Liver (tissue), 8 donors: ENCODE measurements at regions not wholly inside any gene's neighbourhood (a gene's known extent, or its start where the extent isn't known, plus 50 kb on each side); places are given as distances from the start of the nearest gene placed in this dataset.

ENCODE experiments used
- DNase-seq: peaks from one replicate; pipeline ENCODE4 v3.0.0-alpha.2; 2017; ENCODE audit warnings: low spot score
- H3K27ac ChIP-seq, 2 donors: one replicate each; pipeline ENCODE4 v1.7.0; 2013; ENCODE audit warnings: inconsistent platforms in 2 of 2, low read length in 2 of 2, control low read depth in 1 of 2, low read depth in 1 of 2, mild to moderate bottlenecking in 1 of 2
- H3K27me3 ChIP-seq, 4 donors: one replicate each; pipeline versions ENCODE4 v1.6.1 to v1.7.0; 2013; ENCODE audit warnings: low read length in 3 of 4, inconsistent platforms in 1 of 4, mild to moderate bottlenecking in 1 of 4, moderate library complexity in 1 of 4; ENCODE audit not compliant: control insufficient read depth in 4 of 4, insufficient read depth in 4 of 4
- H3K36me3 ChIP-seq, 4 donors: one replicate each; pipeline versions ENCODE4 v1.6.1 to v1.7.0; 2013; ENCODE audit warnings: low read length in 3 of 4, mild to moderate bottlenecking in 3 of 4, low read depth in 1 of 4, moderate library complexity in 1 of 4; ENCODE audit not compliant: control insufficient read depth in 4 of 4, insufficient read depth in 3 of 4
- H3K4me1 ChIP-seq, 4 donors: one replicate each; pipeline versions ENCODE4 v1.6.1 to v1.7.0; 2013; ENCODE audit warnings: low read length in 3 of 4, mild to moderate bottlenecking in 3 of 4, moderate library complexity in 1 of 4; ENCODE audit not compliant: control insufficient read depth in 4 of 4, insufficient read depth in 4 of 4
- H3K4me3 ChIP-seq, 3 donors: one replicate each; pipeline versions ENCODE4 v1.6.1 to v1.7.0; 2013; ENCODE audit warnings: low read length in 3 of 3, control low read depth in 1 of 3, low read depth in 1 of 3, mild to moderate bottlenecking in 1 of 3
- H3K9ac ChIP-seq, 2 donors: one replicate each; pipeline ENCODE4 v1.7.0; 2013; ENCODE audit warnings: low read length in 2 of 2, mild to moderate bottlenecking in 2 of 2, moderate library complexity in 2 of 2, control low read depth in 1 of 2, low read depth in 1 of 2
- H3K9me3 ChIP-seq, 4 donors: one replicate each; pipeline versions ENCODE4 v1.6.1 to v1.7.0; 2013; ENCODE audit warnings: low read length in 3 of 4; ENCODE audit not compliant: control insufficient read depth in 4 of 4
- ATF3 ChIP-seq: IDR thresholded peaks from 2 replicates; pipeline ENCODE4 v1.6.1; 2016; ENCODE audit warnings: antibody characterized with exemption
- CTCF ChIP-seq: fragments of 150-350 bp; IDR thresholded peaks from 2 replicates; pipeline ENCODE4 v1.5.1; 2017; ENCODE audit warnings: improper control_type of control experiment, low read depth, low read length; ENCODE audit not compliant: missing input control
- EGR1 ChIP-seq, 2 donors: IDR thresholded peaks; 2 replicates each; pipeline ENCODE4 v1.6.1; 2016 to 2018; ENCODE audit warnings: antibody characterized with exemption in 2 of 2, low read depth in 2 of 2
- FOXA1 ChIP-seq: IDR thresholded peaks from 2 replicates; pipeline ENCODE4 v1.6.1; 2016; ENCODE audit warnings: antibody characterized with exemption
- FOXA2 ChIP-seq: IDR thresholded peaks from 2 replicates; pipeline ENCODE4 v1.6.1; 2016; ENCODE audit warnings: antibody characterized with exemption
- GABPA ChIP-seq, 2 donors: IDR thresholded peaks in 1 of 2; conservative IDR thresholded peaks in 1 of 2; 2 replicates each; pipeline ENCODE4 v1.6.1; 2016; ENCODE audit warnings: antibody characterized with exemption in 2 of 2, mild to moderate bottlenecking in 1 of 2, moderate library complexity in 1 of 2
- HNF4A ChIP-seq, 2 donors: conservative IDR thresholded peaks; 2 replicates each; pipeline ENCODE4 v1.6.1; 2016; ENCODE audit warnings: antibody characterized with exemption in 2 of 2, mild to moderate bottlenecking in 2 of 2
- HNF4G ChIP-seq: IDR thresholded peaks from 2 replicates; pipeline ENCODE4 v1.6.1; 2016; ENCODE audit warnings: antibody characterized with exemption
- JUND ChIP-seq, 2 donors: IDR thresholded peaks; 2 replicates each; pipeline ENCODE4 v1.6.1; 2016; ENCODE audit warnings: antibody characterized with exemption in 2 of 2
- MAX ChIP-seq: IDR thresholded peaks from 2 replicates; pipeline ENCODE4 v1.6.1; 2016; ENCODE audit warnings: antibody characterized with exemption
- NR2F2 ChIP-seq: IDR thresholded peaks from 2 replicates; pipeline ENCODE4 v1.6.1; 2016; ENCODE audit warnings: antibody characterized with exemption
- RAD21 ChIP-seq, 2 donors: IDR thresholded peaks; 2 replicates each; pipeline ENCODE4 v1.6.1; 2016; ENCODE audit warnings: antibody characterized with exemption in 2 of 2, mild to moderate bottlenecking in 2 of 2
- REST ChIP-seq: IDR thresholded peaks from 2 replicates; pipeline ENCODE4 v1.6.1; 2016; ENCODE audit warnings: antibody characterized with exemption, mild to moderate bottlenecking
- RXRA ChIP-seq, 2 donors: IDR thresholded peaks; 2 replicates each; pipeline ENCODE4 v1.6.1; 2017 to 2018; ENCODE audit warnings: antibody characterized with exemption in 2 of 2, mild to moderate bottlenecking in 1 of 2
- SP1 ChIP-seq: IDR thresholded peaks from 2 replicates; pipeline ENCODE4 v1.6.1; 2018; ENCODE audit warnings: antibody characterized with exemption, mild to moderate bottlenecking
- TAF1 ChIP-seq: conservative IDR thresholded peaks from 2 replicates; pipeline ENCODE4 v1.6.1; 2016; ENCODE audit warnings: antibody characterized with exemption, mild to moderate bottlenecking
- YY1 ChIP-seq: IDR thresholded peaks from 2 replicates; pipeline ENCODE4 v1.6.1; 2016; ENCODE audit warnings: antibody characterized with exemption, mild to moderate bottlenecking
- WGBS: extraction: QIAGEN DNeasy Blood & Tissue Kit; methylation state at CpG from one replicate; pipeline ENCODE4 v1.1.7; 2013; 5-methylcytosine and 5-hydroxymethylcytosine counted together
- donor health status: healthy.
- donor health status: healthy.
- donor health status: healthy.
- donor health status: healthy.
- donor health status: healthy.

- Histone ChIP-seq H3K36me3 (no peaks in the 10 kb centered on the region), H3K27me3 (no peaks in the 10 kb centered on the region), H3K9ac (no peak overlapping the region), H3K27ac (no peak overlapping the region), H3K4me1 (no peaks in the 10 kb centered on the region), H3K4me3 (no peak overlapping the region), H3K9me3 (no peaks in the 10 kb centered on the region)
- TF ChIP-seq JUND (IDR thresholded peaks at IDR 0.05) (no peak), FOXA2 (no peak), ATF3 (no peak), SP1 (no peak), YY1 (no peak), NR2F2 (no peak), GABPA (IDR thresholded peaks at IDR 0.05 in 1 of 2, conservative IDR thresholded peaks at IDR 0.05 in 1 of 2) (no peak), EGR1 (IDR thresholded peaks at IDR 0.05; ENCODE audit: low read depth in 2 of 2) (no peak), HNF4A (conservative IDR thresholded peaks at IDR 0.05) (no peak)
- DNase-seq, result no peak
Observed at GRCh38 chr21:27173053-27173452, 206.2 kb upstream of the ADAMTS5 start.

- no peak for DNase-seq
- no peak for TF ChIP-seq HNF4A (conservative IDR thresholded peaks at IDR 0.05)
- TF ChIP-seq HNF4G, result no peak
- TF ChIP-seq FOXA1, result no peak
- TF ChIP-seq NR2F2, result no peak
- no peak for TF ChIP-seq JUND (IDR thresholded peaks at IDR 0.05)
- TF ChIP-seq TAF1, result no peak
- no peak for TF ChIP-seq REST
- no peak for TF ChIP-seq RXRA (IDR thresholded peaks at IDR 0.05)
- TF ChIP-seq GABPA (IDR thresholded peaks at IDR 0.05 in 1 of 2, conservative IDR thresholded peaks at IDR 0.05 in 1 of 2), result no peak
- no peak for TF ChIP-seq RAD21 (IDR thresholded peaks at IDR 0.05)
- TF ChIP-seq YY1, result no peak
- TF ChIP-seq SP1, result no peak
- no peak for TF ChIP-seq EGR1 (IDR thresholded peaks at IDR 0.05; ENCODE audit: low read depth in 2 of 2)
- TF ChIP-seq FOXA2, result no peak
- TF ChIP-seq CTCF, result no peak
- no peak for TF ChIP-seq ATF3
- no peak for TF ChIP-seq MAX
- H3K27me3 ChIP-seq, result no peaks in the 10 kb centered on the region
Observed at GRCh38 chr21:27171707-27172106, 204.8 kb upstream of the ADAMTS5 start.

More at GRCh38 chr21:27171707-27172106, 204.8 kb upstream of the ADAMTS5 start:
- Histone ChIP-seq H3K9me3 (no peaks in the 10 kb centered on the region), H3K9ac (no peak overlapping the region), H3K27ac (no peak overlapping the region), H3K4me1 (no peaks in the 10 kb centered on the region), H3K36me3 (no peaks in the 10 kb centered on the region), H3K4me3 (no peak overlapping the region)
- WGBS, result 70% methylated on average over 1 of the region's 1 CpG
